H9 (cell line): ENCODE measurements at regions not wholly inside any gene's neighbourhood (a gene's known extent, or its start where the extent isn't known, plus 50 kb on each side); places are given as distances from the start of the nearest gene placed in this dataset.

Experiments used
- DNase-seq: peaks from one replicate; pipeline ENCODE4 v3.0.0-alpha.2; 2017
- H2AFZ ChIP-seq: one replicate; pipeline ENCODE4 v1.6.1; 2013; ENCODE audit warnings: mild to moderate bottlenecking, low read length, control low read depth, moderate library complexity
- H2AK5ac ChIP-seq: 2 replicates; pipeline ENCODE4 v1.6.1; 2013; ENCODE audit warnings: low read length, control low read depth, mixed read lengths; ENCODE audit not compliant: insufficient read length
- H2BK120ac ChIP-seq: one replicate; pipeline ENCODE4 v1.6.1; 2013; ENCODE audit warnings: low read depth, mild to moderate bottlenecking, low read length, control low read depth, inconsistent platforms; ENCODE audit not compliant: poor library complexity, severe bottlenecking
- H2BK12ac ChIP-seq: 2 replicates; pipeline ENCODE4 v1.6.1; 2013; ENCODE audit warnings: low read length, control low read depth, mixed read lengths, low read depth; ENCODE audit not compliant: insufficient read length
- H2BK15ac ChIP-seq: 2 replicates; pipeline ENCODE4 v1.6.1; 2013; ENCODE audit warnings: low read depth, low read length, control low read depth
- H2BK20ac ChIP-seq: one replicate; pipeline ENCODE4 v1.6.1; 2013; ENCODE audit warnings: low read depth, mild to moderate bottlenecking, low read length, control low read depth, inconsistent platforms; ENCODE audit not compliant: poor library complexity, severe bottlenecking
- H2BK5ac ChIP-seq: 2 replicates; pipeline ENCODE4 v1.6.1; 2013; ENCODE audit warnings: low read length, control low read depth, mixed read lengths; ENCODE audit not compliant: insufficient read length
- H3K14ac ChIP-seq: 2 replicates; pipeline ENCODE4 v1.6.1; 2013; ENCODE audit warnings: low read length, control low read depth; ENCODE audit not compliant: insufficient read depth
- H3K18ac ChIP-seq: 2 replicates; pipeline ENCODE4 v1.6.1; 2013; ENCODE audit warnings: low read depth, mild to moderate bottlenecking, mixed read lengths, low read length, control low read depth; ENCODE audit not compliant: insufficient read length
- H3K23ac ChIP-seq: 2 replicates; pipeline ENCODE4 v1.6.1; 2013; ENCODE audit warnings: low read length, control low read depth, mixed read lengths, low read depth; ENCODE audit not compliant: insufficient read length
- H3K23me2 ChIP-seq: 2 replicates; pipeline ENCODE4 v1.6.1; 2013; ENCODE audit warnings: low read depth, mild to moderate bottlenecking, mixed read lengths, low read length, control low read depth; ENCODE audit not compliant: insufficient read length, poor library complexity, severe bottlenecking
- H3K27ac ChIP-seq: 2 replicates; pipeline ENCODE4 v1.5.1; 2013; ENCODE audit warnings: low read length, control low read depth, mixed read lengths, low read depth; ENCODE audit not compliant: insufficient read length
- H3K27me3 ChIP-seq: 2 replicates; pipeline ENCODE4 v1.6.1; 2013; ENCODE audit warnings: low read length, control low read depth, inconsistent platforms; ENCODE audit not compliant: insufficient read depth
- H3K4ac ChIP-seq: 2 replicates; pipeline ENCODE4 v1.6.1; 2013; ENCODE audit warnings: low read depth, mild to moderate bottlenecking, control low read depth, inconsistent platforms, low read length, moderate library complexity
- H3K4me1 ChIP-seq: 2 replicates; pipeline ENCODE4 v1.6.1; 2013; ENCODE audit warnings: low read length, control low read depth, inconsistent platforms; ENCODE audit not compliant: insufficient read depth
- H3K4me2 ChIP-seq: 2 replicates; pipeline ENCODE4 v1.6.1; 2013; ENCODE audit warnings: low read length, control low read depth, mixed read lengths; ENCODE audit not compliant: insufficient read length, insufficient read depth
- H3K56ac ChIP-seq: 2 replicates; pipeline ENCODE4 v1.6.1; 2013; ENCODE audit warnings: low read depth, mild to moderate bottlenecking, mixed read lengths, low read length, control low read depth; ENCODE audit not compliant: insufficient read length
- H3K79me1 ChIP-seq: 2 replicates; pipeline ENCODE4 v1.6.1; 2013; ENCODE audit warnings: low read depth, mild to moderate bottlenecking, moderate library complexity, low read length, control low read depth, inconsistent platforms; ENCODE audit not compliant: insufficient read depth, poor library complexity, severe bottlenecking
- H3K79me2 ChIP-seq: 2 replicates; pipeline ENCODE4 v1.6.1; 2013; ENCODE audit warnings: low read length, control low read depth, inconsistent platforms; ENCODE audit not compliant: insufficient read depth
- H3K9ac ChIP-seq: 2 replicates; pipeline ENCODE4 v1.6.1; 2013; ENCODE audit warnings: low read length, control low read depth, mixed read lengths; ENCODE audit not compliant: insufficient read length; ENCODE audit errors: extremely low read depth
- H3K9me3 ChIP-seq: one replicate; pipeline ENCODE4 v1.6.1; 2013; ENCODE audit warnings: low read depth, low read length, inconsistent platforms; ENCODE audit not compliant: control insufficient read depth
- H3T11ph ChIP-seq: one replicate; pipeline ENCODE4 v1.6.1; 2013; ENCODE audit warnings: mild to moderate bottlenecking, low read length, control low read depth, inconsistent platforms
- H4K20me1 ChIP-seq: one replicate; pipeline ENCODE4 v1.6.1; 2013; ENCODE audit not compliant: control insufficient read depth, insufficient read length, insufficient read depth
- H4K5ac ChIP-seq: 2 replicates; pipeline ENCODE4 v1.6.1; 2013; ENCODE audit warnings: low read depth, mild to moderate bottlenecking, mixed read lengths, low read length, control low read depth; ENCODE audit not compliant: insufficient read length
- H4K8ac ChIP-seq: replicated peaks from 2 replicates; pipeline ENCODE4 v1.6.1; 2013; ENCODE audit warnings: low read length, control low read depth, mixed read lengths, low read depth; ENCODE audit not compliant: insufficient read length
- H4K91ac ChIP-seq: 2 replicates; pipeline ENCODE4 v1.6.1; 2013; ENCODE audit warnings: low read depth, mild to moderate bottlenecking, moderate library complexity, mixed read lengths, low read length, control low read depth; ENCODE audit not compliant: insufficient read length
- H3K27ac Mint-ChIP-seq, 3 experiments: 2 replicates in 2 of 3; 3 replicates in 1 of 3; pipeline ENCODE4 v1.8.0; 2020 to 2021; ENCODE audit warnings: mixed read lengths in 3 of 3, mild to moderate bottlenecking in 1 of 3, moderate library complexity in 1 of 3
- H3K27me3 Mint-ChIP-seq: 2 replicates; pipeline ENCODE4 v1.8.0; 2021; ENCODE audit warnings: low read depth, mild to moderate bottlenecking, moderate library complexity, mixed read lengths
- H3K36me3 Mint-ChIP-seq, 3 experiments: 2 replicates in 2 of 3; 3 replicates in 1 of 3; pipeline ENCODE4 v1.8.0; 2020 to 2021; ENCODE audit warnings: low read depth in 3 of 3, mixed read lengths in 3 of 3; ENCODE audit not compliant: insufficient read depth in 1 of 3
- H3K4me1 Mint-ChIP-seq, 2 experiments: 2 replicates each; pipeline ENCODE4 v1.8.0; 2020; ENCODE audit warnings: mixed read lengths in 2 of 2
- H3K4me3 Mint-ChIP-seq, 2 experiments: 2 replicates in 1 of 2; 3 replicates in 1 of 2; pipeline ENCODE4 v1.8.0; 2020 to 2021; ENCODE audit warnings: mild to moderate bottlenecking in 2 of 2, mixed read lengths in 2 of 2, moderate library complexity in 1 of 2
- H3K9me3 Mint-ChIP-seq, 2 experiments: 2 replicates in 1 of 2; 3 replicates in 1 of 2; pipeline ENCODE4 v1.8.0; 2020; ENCODE audit warnings: mild to moderate bottlenecking in 2 of 2, mixed read lengths in 2 of 2, moderate library complexity in 1 of 2
- CTCF ChIP-seq: fragments of 200-600 bp; sonication (generic); conservative IDR thresholded peaks from 3 replicates; pipeline ENCODE4 v1.8.0; 2021; ENCODE audit warnings: antibody characterized with exemption, mild to moderate bottlenecking
- WGBS: extraction: QIAGEN DNeasy Blood & Tissue Kit; methylation state at CpG from one replicate; pipeline ENCODE4 v1.1.7; 2013; ENCODE audit warnings: missing lambda C conversion rate, low lambda C conversion rate, mixed read lengths; ENCODE audit not compliant: insufficient read length; ENCODE audit errors: extremely low coverage; 5-methylcytosine and 5-hydroxymethylcytosine counted together

GRCh38 chr12:62098132-62098531 is 162.1 kb upstream of the USP15 start:
- H3K23me2 ChIP-seq: no peaks in the 10 kb centered on the region
- H3T11ph ChIP-seq: no peak overlapping the region
- H2BK15ac ChIP-seq: no peak overlapping the region
- no peak overlapping the region for H3K18ac ChIP-seq
- no peaks in the 10 kb centered on the region for H3K27me3 ChIP-seq
- H3K23ac ChIP-seq: no peak overlapping the region
- H3K56ac ChIP-seq: no peak overlapping the region
- Mint-ChIP-seq H3K27ac (no peak overlapping the region), H3K27me3 (peaks cover 3% of the 10 kb centered on the region; the same call in 1 of the 2 replicates), H3K9me3 (no peaks in the 10 kb centered on the region), H3K36me3 (no peaks in the 10 kb centered on the region), H3K4me3 (no peak overlapping the region), H3K4me1 (peaks cover 16 to 22% of the 10 kb centered on the region in 2 experiments; a peak in 3 of 4 replicates)
- no peak overlapping the region for H2BK20ac ChIP-seq
- no peak overlapping the region for H4K91ac ChIP-seq
- H3K4ac ChIP-seq: no peak overlapping the region
- no peaks in the 10 kb centered on the region for H3K4me1 ChIP-seq
- no peaks in the 10 kb centered on the region for H3K79me1 ChIP-seq
- H2AFZ ChIP-seq: no peak overlapping the region
- TF ChIP-seq CTCF: no peak
- no peak overlapping the region for H2BK12ac ChIP-seq
- no peaks in the 10 kb centered on the region for H4K20me1 ChIP-seq
- H3K14ac ChIP-seq: no peak overlapping the region
- WGBS: no CpG with 5 or more reads among the region's 3 CpGs
- H3K9ac ChIP-seq: no peak overlapping the region
- no peaks in the 10 kb centered on the region; the same call in 1 of the 2 replicates for H3K79me2 ChIP-seq
- no peak overlapping the region for H3K27ac ChIP-seq
- no peak overlapping the region for H2BK120ac ChIP-seq
- H3K9me3 ChIP-seq: no peaks in the 10 kb centered on the region
- no peak overlapping the region for H3K4me2 ChIP-seq
- no peak overlapping the region for H4K8ac ChIP-seq
- no peak overlapping the region for H2AK5ac ChIP-seq
- no peak overlapping the region for H2BK5ac ChIP-seq
- no peak overlapping the region for H4K5ac ChIP-seq
- DNase-seq: no peak
